Body of pancreas (tissue), 4 donors: ENCODE measurements at regions not wholly inside any gene's neighbourhood (a gene's known extent, or its start where the extent isn't known, plus 50 kb on each side); places are given as distances from the start of the nearest gene placed in this dataset.
"Not testable (repeated sequence)": the region's sequence is repeated elsewhere in the genome, so short reads cannot be mapped to it uniquely, and the experiment has no call there.

ENCODE experiments used
- POLR2A ChIP-seq, 3 donors: fragments of 450-650 bp; IDR thresholded peaks; one replicate each; pipeline ENCODE4 v1.6.1; 2016; ENCODE audit warnings: antibody characterized with exemption in 3 of 3, mild to moderate bottlenecking in 2 of 3
- TF ChIP-seq, protein P1 (sequence below), 7 experiments: fragments of 450-650 bp in 4 of 7; fragments of 200-600 bp in 3 of 7; sonication (generic) in 3 of 7; IDR thresholded peaks; one replicate each; pipeline ENCODE4 v1.5.1; 2016 to 2019; ENCODE audit warnings: antibody characterized with exemption in 7 of 7

DNA sequence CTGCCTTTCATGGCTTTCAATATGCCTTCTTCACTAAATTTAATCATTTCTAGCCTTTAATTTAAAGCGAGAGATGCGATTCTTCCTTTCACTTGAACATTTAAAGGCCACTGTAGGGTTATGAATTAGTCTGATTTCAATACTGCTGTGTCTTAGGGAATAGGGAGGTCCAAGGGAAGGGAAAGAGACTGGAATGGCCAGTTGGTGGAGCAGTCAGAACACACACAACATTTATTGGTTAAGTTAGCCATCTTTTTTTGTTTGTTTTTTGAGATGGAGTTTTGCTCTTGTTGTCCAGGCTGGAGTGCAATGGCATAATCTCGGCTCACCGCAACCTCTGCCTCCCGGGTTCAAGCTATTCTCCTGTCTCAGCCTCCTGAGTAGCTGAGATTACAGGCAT is 662.5 kb upstream of the LUZP2 start:
- TF ChIP-seq POLR2A (IDR thresholded peaks at IDR 0.05): not testable (repeated sequence)
- TF ChIP-seq, protein P1, sequence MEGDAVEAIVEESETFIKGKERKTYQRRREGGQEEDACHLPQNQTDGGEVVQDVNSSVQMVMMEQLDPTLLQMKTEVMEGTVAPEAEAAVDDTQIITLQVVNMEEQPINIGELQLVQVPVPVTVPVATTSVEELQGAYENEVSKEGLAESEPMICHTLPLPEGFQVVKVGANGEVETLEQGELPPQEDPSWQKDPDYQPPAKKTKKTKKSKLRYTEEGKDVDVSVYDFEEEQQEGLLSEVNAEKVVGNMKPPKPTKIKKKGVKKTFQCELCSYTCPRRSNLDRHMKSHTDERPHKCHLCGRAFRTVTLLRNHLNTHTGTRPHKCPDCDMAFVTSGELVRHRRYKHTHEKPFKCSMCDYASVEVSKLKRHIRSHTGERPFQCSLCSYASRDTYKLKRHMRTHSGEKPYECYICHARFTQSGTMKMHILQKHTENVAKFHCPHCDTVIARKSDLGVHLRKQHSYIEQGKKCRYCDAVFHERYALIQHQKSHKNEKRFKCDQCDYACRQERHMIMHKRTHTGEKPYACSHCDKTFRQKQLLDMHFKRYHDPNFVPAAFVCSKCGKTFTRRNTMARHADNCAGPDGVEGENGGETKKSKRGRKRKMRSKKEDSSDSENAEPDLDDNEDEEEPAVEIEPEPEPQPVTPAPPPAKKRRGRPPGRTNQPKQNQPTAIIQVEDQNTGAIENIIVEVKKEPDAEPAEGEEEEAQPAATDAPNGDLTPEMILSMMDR (IDR thresholded peaks at IDR 0.05): not testable (repeated sequence)
